ENCODE measurements at regions not wholly inside any gene's neighbourhood (a gene's known extent, or its start where the extent isn't known, plus 50 kb on each side); places are given as distances from the start of the nearest gene placed in this dataset.

DNA sequence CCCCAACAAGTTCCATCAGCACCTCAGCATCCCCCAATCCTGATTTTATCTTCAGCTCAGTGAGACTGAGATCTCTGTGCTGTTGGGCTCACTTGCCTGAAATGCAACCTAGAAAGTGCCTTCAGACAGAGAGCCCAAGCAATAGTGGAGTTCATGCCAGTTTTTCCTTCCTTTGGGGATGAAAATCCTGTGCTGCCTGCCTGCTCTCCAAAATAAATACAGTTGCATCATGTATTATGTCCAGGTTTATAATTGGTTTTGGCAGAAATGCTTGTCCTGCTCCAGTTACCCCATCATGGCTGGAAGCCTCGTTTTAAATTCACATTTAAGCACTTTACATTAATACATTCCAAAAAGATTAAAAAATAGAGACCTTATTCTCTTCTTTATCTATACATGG lies 1865.5 kb upstream of the TENM3 start:
- no peak for DNase-seq (ENCODE audit: low read depth in 2 of 2)

DNA sequence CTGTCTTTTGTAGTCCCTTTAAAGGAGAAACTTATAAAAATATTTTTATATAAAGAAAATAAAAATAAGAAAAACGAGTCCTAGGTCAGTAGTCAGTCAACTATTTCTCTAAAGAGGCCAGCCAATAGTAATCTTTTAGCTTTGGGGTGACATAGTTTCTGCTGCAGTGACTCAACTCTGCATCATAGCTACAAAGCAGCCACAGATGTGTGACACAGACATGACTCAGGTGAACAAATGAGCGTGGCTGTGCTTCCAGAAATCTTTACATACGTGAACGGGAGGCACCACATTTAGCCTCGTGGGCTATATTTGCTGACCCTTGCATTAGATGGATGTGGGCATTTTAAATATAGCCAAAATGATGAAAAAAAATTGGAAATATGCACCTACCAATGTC lies 1862.5 kb upstream of the TENM3 start:
- DNase-seq (ENCODE audit: low read depth in 2 of 2), result no peak

DNA sequence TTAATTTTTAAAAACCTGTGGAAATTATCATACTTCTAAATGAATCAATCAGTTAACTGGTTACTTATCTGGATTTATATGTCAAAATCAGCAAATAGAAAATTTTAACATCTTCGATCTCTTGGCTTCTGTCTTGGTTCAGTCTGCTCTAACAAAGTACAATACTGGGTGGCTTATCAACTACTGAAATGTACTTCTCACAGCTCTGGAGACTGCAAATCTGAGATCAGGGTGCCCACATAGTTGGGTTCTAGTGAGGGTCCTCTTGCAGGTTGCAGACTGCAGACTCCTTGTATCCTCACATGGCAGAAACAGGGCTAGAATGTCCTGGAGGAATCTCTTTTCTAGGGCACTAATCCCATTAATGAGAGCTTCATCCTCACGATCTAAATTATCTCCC lies 1851.6 kb upstream of the TENM3 start:
- no peak for DNase-seq (ENCODE audit: low read depth in 2 of 2)

DNA sequence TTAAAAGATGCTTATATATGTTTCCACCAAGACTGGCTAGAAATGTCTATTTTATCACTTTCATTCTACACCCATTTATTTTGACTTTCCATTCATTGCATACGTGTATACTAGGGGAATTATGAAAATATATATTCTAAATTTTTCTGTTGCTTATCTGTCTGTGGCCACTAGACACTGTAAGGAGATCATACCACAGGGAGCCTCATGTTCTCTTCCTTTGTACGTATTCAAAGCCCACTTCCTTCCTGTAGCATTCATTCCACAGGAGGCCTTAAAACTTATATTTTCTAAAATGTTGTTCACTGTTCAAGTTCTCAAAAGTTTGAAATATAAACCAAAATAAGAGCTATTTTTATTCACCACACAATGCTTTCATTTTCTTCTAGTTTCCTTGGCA lies 1848.9 kb upstream of the TENM3 start:
- DNase-seq (ENCODE audit: low read depth in 2 of 2), result no peak

DNA sequence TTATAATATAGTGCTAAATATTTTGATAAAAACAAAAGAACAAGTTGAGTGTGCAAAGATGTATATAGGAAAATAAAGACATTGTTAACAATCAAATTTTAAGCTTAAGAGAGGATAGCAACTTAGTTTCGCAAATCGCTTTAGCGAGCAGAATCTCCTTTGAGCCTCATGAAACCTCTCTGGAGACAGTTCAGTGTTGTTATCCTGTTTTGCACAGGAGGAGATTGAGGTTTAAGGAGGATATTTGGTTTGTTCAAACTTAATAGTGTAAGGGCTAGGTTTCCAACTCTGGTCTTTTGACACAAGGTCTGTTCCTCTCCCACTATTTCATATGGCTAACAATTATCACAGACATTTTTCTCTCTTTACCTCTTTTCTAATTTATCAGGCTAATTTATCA lies 1848.5 kb upstream of the TENM3 start:
- DNase-seq (ENCODE audit: low read depth in 2 of 2), result no peak

DNA sequence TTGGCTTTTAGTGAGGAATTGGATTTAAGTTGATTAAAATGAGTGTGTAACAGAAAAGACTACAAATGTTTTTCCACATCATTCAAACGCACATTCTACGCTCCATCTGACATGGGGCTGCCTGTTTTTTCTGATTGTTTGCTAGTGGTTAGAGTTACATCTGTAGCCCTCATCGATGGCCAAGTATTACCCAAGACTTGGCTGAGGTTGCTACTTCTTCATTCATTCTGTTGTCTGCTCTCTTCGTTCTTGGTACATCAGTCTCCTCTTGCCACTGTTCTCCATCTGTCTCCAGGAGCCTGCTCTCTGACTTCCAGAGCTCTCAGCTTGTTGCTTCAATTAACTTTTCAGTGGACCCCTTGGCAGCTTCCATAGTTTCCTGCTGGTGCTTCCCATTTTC lies 1844.6 kb upstream of the TENM3 start:
- DNase-seq (ENCODE audit: low read depth in 2 of 2), result no peak

DNA sequence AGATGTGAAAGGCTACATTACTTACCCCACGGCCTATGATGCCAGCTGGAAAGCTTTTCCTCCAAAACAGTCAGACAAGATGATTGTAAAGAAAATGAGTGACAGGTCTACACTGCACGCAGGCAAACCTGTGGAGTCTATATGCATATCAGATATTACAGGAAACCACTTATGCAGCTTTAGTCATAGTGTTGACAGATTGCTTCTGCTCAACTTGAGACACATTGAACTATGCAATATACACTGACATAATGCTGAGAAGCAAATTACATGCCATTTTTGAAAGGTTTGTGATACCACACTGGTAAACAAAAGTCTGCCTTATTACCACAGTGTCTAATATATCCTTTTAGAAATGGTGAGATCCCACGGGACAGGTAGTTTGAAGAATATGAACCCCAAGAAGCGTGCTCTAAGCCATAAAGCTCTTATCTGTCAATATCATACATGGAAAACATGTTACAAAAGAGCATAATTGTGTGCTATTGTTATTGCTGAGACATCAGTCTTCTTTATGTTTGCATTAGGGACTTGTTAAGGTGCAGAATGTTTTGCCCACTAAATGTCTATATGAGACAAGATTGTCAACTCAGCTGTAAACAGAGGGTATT lies 1835.8 kb upstream of the TENM3 start:
- DNase-seq (ENCODE audit: low read depth in 2 of 2), result no peak

DNA sequence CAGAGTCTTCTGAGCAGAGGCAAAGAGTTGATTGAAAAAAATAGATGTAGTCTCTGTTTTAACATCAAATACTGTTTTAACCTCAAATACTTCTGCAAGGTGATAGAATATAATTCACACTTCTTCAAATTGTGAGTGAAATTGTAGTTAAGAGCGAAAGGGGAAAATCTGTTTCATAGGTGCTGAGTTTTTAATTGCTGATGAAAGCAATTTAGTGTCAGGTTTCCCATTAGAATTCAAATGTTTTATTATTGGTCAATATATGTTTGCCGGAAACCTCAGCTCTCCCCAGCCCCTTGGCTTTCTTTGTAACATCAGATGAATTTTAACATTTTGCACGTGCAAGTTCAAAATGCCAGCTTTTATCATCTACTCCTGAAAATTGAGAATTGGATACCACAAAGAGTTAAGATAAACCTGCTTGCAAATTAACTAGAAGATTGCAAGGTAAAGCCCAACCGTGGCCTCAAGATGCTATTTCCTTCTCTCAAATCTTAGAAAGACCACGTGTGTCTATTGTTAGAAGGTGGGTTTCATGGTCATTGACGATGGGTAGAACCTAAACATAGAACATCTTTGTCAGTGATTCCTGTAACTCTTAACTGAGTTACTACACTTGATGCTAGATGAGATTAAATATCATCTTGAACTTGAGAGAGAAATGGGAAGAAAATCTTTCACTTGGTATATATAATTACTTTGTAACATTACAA lies 1824.2 kb upstream of the TENM3 start:
- no peak for DNase-seq (ENCODE audit: low read depth in 2 of 2)

DNA sequence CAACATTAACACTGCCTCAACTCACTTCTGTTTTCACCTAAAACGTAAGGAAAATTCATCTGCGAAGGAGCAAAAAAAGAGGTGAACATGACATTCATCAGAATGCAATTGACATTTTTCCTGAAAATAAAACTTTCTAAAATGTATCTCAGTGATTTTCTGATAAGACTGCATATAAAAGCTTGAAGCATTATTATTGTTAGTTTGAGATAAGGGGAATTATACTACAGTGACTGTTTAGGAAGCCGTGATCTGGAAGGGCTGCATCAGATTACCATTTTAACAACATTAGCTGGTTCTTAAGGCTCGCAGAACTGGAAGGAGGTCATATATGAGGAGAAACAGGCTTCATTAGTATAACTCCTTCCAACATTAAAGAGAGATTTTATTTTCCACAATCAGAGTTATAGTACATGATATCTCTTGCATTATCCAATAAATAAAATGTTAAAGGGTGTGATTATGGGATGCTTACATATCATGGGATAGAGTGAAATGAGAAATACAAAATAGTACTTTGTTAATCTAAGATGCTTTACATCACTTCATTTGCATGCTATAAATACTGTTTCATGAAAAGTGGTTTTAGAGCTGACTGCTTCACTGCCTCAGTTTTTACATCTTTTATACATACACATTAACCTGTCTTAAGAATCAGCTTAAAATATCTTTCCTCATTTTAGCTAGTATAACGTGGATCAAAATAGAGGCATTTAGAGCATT lies 1820.1 kb upstream of the TENM3 start:
- DNase-seq (ENCODE audit: low read depth in 2 of 2), result no peak

DNA sequence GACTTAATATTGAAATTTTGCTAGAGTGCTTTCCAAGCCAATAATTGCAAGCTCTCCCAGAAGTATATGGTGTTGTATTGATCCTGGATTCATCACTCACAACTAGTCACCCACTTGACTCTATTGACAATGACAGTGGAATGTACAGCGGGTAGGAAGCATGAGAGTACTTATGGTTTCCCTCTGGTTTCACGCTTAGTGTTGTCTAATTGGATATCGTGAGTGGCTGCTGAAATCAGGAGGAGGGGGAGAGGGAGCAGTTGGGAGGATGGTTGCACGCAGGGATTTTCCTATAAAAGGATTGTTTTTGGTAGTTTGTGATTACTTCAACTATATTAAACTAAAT lies 1819.5 kb upstream of the TENM3 start:
- DNase-seq (ENCODE audit: low read depth in 2 of 2), result no peak

DNA sequence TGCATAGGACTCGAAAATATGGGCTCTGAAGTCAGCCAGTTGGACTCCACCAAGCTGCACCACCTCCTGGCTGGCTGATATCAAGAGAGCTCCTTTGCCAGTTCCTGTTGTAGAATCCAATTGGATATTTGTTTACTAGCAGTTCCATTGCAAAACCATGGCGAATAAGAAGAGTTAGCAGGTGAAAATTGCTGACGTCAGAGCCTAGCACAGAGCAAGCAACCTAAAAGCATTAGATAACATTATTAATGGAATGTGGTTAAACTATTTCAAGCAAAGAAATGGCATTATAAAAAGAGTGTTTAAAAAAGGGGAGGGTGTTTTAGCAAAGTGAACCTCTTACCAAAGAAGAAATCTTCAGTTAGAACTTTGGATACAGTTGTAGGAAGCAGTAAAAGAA lies 1816.3 kb upstream of the TENM3 start:
- DNase-seq (ENCODE audit: low read depth in 2 of 2), result no peak

DNA sequence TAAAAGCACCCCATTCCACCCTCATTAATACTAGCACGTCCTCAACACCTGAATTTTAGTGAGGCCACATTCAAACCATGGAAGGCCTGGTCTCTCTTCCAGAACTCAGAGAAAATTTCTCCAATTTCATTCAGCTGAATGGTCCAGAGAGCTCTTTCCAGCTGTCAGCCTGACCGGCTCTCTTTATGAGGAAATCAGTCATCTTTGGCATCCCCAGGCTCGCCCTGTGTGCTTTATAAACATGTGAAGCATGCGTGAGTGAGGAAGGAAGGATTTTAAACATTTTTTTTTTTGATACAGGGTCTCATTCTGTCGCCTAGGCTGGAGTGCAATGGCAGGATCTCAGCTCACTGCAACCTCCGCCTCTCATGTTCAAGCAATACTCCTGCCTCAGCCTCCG lies 1812.9 kb upstream of the TENM3 start:
- no peak for DNase-seq (ENCODE audit: low read depth in 2 of 2)

DNA sequence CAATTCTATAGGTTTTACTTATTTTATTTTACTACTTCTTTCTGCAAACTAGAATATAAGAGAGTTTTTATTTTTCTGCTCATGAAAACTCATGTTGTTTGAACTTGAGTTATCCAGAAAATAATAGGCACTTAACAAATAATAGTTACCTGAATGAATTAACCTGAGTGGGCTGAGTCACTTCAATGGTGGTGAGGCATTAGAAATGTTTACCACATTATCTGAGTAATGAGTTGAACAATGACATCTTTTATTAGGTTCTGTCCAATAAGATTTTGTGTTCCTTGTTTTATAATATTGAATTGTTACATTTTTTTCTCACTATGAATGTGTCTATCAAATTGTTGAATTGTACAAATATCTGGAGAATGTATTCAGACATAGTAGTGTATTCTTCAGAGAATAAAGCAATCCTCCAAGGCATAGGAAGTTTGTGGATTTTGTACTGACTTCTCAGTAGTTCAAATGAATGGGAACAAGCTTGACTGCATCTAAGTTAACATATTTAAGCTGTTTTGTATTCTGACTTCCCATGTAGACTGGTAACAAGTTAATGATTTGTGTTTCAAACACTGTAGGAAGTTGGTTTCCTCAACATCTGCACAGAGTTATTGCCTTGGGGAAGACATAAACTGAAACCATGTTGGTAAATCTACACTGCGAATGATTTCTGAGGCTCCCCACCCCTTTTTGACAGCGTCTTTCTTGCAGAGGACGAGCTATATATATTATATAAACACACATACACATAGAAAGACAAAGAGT lies 1808.9 kb upstream of the TENM3 start:
- no peak for DNase-seq (ENCODE audit: low read depth in 2 of 2)

DNA sequence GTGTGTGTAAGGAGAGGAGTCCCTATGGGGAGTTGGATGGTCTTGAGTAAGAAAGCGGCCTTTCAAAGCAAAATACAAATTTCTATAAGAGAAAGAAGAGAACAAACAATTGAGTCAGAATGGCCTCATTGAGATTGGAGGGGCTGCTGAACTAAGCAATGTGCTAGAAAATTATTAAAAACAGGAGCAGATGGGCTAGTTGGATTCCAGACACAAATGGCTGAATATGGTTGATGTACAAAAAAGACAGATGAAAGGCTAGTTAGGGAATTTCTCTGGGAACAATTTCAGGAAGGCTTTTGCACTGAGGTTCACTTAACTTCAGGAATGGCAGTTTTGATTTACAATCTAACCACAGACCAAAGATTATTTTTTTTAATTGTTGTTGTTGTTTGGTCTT lies 1806.8 kb upstream of the TENM3 start:
- DNase-seq (ENCODE audit: low read depth in 2 of 2), result no peak

DNA sequence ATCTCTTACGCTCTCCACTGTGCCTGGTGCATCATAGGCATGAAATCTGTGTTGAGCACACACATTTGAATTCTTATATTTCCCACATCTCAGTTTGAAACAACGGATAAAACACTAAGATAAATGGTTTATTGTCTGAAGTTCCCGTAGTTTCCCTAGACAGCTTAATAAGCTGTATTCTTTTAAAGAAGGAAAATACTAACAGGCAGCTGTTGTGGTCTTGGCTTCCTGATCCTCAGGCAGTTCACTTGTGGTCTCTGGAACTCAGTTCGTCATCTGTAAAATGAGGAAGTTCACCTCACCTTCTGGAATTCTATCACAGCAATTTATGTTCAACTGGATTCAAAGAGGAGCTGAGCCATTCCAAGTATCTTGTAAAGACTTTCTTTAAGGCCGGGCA lies 1805.6 kb upstream of the TENM3 start:
- no peak for DNase-seq (ENCODE audit: low read depth in 2 of 2)

DNA sequence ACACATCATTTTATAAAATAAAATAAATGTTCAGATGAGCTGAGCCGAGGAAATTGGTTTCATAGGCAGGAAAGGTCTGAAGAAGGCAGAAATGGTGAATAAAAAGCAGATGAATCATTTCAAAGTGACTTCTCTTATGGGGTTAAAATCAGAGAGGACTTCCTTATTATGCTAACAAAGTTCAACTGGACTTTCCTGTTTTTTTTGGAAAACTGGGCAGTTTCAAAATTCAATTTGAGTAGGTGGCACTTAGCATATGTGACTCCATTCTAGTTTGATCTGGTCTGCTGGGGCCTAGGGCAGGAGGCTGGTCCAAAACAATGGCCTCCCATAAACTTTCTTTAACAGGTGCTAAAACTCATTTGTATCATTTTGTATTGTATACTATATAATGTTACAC lies 1794.9 kb upstream of the TENM3 start:
- no peak for DNase-seq (ENCODE audit: low read depth in 2 of 2)

DNA sequence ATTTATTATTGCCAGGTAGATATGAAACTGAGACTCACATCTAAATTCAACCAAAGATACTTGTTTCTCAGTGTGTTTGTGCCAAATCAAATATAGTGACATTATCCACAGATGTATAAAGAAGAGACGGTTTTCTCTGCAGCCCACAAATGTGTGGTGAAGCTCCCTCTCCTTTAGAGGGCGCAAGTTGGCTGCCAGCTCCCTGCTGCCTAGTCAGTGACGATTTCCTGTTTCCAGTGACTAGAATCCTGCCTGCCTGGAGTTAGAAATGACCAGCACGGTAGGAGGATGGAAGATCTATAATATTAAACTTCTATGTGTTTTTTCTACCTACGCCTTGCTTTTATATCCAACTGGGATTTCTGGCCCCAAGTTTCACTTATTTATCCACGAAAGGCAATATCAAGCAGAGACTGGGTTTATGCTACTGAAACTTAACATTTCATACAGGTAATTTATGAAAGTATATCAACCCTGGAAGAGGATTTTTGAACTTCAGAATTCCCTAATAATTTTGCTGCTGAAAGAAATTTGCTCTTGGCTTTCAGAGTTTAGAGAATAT lies 1793.7 kb upstream of the TENM3 start:
- no peak for DNase-seq (ENCODE audit: low read depth in 2 of 2)

DNA sequence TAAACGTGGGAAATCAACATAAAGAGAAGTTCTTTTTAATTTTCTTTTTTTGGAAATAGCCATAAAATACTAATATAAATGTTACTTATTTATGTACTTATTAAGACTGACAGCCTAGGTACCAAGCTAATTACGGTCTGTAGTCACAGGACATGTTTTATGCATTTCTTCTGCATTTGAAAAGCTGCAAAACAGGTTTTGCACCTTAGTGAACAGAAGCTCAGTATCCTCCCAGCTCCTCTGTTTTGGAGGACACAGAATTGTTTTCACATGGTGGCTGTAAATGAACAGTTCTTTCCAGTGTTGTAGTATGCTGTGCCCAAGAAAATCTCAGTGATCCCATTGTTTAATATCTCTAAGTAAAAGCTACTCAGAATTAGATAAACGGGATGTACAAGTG lies 1788.0 kb upstream of the TENM3 start:
- no peak for DNase-seq (ENCODE audit: low read depth in 2 of 2)

DNA sequence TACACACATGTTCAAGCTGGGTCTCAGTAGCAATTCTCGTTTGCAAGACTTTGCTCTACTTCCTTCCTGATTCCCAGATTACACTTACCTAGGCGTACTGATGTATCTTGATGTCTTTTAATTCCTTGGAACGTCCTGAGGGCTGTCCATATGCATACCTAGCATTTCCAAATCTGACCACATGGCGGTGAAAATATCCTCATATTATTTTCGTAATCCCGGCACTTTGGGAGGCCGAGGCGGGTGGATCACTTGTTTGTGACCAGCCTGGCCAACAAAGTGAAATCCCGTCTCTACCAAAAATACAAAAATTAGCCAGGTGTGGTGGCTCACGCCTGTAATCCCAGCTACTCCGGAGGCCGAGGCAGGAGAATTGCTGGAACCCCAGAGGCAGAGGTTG lies 1786.3 kb upstream of the TENM3 start:
- no peak for DNase-seq (ENCODE audit: low read depth in 2 of 2)

DNA sequence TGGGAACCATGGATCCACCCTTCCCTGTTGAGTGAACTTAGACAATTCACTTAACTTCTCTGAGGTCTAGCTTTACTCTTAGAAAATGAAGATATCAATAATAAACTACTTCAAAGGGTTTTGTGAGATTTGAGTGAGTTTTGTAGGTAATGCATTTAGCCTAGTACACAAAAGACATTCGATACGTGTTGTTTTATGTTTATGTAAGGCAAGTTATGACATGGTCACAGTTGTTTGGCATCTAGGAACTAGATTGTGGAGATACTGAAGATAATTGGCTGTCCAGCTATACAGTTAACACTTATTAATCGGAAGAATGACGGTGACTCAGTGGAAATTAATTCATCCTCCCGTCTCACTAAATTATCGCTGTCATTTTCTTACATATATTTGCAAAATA lies 1781.1 kb upstream of the TENM3 start:
- no peak for DNase-seq (ENCODE audit: low read depth in 2 of 2)

DNA sequence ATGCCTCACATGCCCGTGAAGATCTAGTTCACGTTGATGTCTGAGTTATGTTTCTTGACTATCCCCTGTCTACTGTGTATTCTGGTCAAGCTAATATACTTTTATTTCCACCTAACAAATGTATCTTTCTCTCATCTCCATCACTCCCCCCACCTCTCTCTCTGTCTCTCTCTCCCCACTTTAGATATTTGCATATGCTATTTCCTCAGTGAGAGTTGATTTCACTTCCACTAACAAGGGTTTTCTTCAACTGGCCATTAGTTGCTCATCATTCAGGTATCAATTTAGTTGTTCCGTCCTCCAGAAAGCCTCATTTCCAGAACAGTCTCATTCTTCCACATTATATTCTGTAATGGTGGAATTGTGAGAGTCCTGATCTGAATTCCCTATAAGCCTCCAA lies 1777.8 kb upstream of the TENM3 start:
- DNase-seq (ENCODE audit: low read depth in 2 of 2), result no peak

DNA sequence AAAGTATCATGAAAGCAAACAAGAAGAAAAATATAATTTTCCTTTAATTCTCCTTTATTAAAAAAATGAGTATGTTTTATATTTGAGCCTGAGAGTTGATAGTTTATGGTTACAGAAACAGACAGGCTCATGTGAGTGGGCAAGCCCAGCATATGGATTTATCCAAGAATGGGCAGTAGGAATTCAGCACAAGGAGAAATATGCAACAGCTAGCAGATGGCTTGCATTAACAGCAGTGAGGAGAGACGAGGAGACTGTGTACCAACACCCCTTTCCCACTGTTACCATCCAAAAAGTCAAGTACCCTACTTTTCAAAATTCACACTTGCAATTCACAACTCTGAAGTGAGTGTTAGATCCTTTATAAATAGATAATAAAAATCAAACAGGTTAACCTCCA lies 1760.2 kb upstream of the TENM3 start:
- no peak for DNase-seq (ENCODE audit: low read depth in 2 of 2)
